WI38 (cell line): ENCODE measurements at regions not wholly inside any gene's neighbourhood (a gene's known extent, or its start where the extent isn't known, plus 50 kb on each side); places are given as distances from the start of the nearest gene placed in this dataset.

ENCODE experiments used
- H3K4me3 ChIP-seq: 2 replicates; pipeline ENCODE4 v1.5.1; 2011; ENCODE audit warnings: low read depth, mild to moderate bottlenecking, control low read depth, low read length
- TF ChIP-seq, protein P1 (sequence below): IDR thresholded peaks from 2 replicates; pipeline ENCODE4 v1.5.1; 2012; ENCODE audit warnings: low read depth, mild to moderate bottlenecking, control low read depth, low read length

GRCh38 chrX:63434206-63434605 lies 83.1 kb upstream of the SPIN4 start:
- no peak overlapping the region for H3K4me3 ChIP-seq
- TF ChIP-seq, protein P1, sequence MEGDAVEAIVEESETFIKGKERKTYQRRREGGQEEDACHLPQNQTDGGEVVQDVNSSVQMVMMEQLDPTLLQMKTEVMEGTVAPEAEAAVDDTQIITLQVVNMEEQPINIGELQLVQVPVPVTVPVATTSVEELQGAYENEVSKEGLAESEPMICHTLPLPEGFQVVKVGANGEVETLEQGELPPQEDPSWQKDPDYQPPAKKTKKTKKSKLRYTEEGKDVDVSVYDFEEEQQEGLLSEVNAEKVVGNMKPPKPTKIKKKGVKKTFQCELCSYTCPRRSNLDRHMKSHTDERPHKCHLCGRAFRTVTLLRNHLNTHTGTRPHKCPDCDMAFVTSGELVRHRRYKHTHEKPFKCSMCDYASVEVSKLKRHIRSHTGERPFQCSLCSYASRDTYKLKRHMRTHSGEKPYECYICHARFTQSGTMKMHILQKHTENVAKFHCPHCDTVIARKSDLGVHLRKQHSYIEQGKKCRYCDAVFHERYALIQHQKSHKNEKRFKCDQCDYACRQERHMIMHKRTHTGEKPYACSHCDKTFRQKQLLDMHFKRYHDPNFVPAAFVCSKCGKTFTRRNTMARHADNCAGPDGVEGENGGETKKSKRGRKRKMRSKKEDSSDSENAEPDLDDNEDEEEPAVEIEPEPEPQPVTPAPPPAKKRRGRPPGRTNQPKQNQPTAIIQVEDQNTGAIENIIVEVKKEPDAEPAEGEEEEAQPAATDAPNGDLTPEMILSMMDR: no peak

GRCh38 chrX:63430026-63430425 lies 78.9 kb upstream of the SPIN4 start:
- TF ChIP-seq, protein P1: no peak

GRCh38 chrX:63428348-63428747 lies 77.2 kb upstream of the SPIN4 start:
- no peak overlapping the region for H3K4me3 ChIP-seq
- TF ChIP-seq, protein P1: no peak

More at GRCh38 chrX:63430026-63430425, 78.9 kb upstream of the SPIN4 start:
- no peak overlapping the region for H3K4me3 ChIP-seq

GRCh38 chrX:63426519-63426918 lies 75.4 kb upstream of the SPIN4 start:
- no peak overlapping the region for H3K4me3 ChIP-seq
- TF ChIP-seq, protein P1: no peak

DNA sequence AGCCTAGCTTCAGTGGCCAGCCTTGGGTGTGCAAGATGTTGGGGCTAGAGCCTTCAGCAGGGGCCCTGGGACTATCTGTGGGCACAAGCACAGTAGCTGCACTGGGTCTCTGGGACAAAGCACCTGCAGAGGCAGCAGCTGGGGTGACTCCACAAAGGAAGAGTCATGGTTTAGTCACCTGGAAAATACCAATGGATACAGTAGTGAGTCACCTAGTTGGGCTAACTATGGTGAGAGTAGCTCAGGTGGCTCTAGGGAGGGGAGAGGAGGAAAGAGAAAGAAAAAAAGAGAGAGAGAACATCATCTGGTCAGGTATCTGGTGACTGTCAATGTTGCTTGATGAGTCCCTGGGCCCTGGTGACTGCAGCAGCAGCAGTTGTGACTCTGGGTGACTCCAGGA lies 72.9 kb upstream of the SPIN4 start:
- H3K4me3 ChIP-seq: no peak overlapping the region
- TF ChIP-seq, protein P1: no peak

DNA sequence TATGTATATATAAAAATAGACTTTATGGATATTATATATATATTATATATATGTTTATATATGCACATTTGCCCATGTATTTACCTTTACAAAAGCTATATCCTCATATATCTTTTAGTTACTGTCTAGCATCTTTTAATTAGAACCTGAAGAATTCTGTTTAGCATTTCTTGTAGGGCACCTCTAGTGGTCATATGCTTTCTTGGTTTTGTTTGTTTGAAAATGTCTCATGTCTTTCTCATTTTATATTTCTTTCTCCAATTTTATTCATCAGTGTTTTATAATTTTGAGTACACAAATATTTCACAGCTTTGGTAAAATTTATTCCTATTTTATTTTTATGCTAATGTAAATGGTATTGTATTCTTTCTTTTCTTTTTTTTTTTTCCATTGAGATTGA lies 70.3 kb upstream of the SPIN4 start:
- TF ChIP-seq, protein P1: no peak
- H3K4me3 ChIP-seq: no peak overlapping the region

GRCh38 chrX:63418211-63418610 lies 67.1 kb upstream of the SPIN4 start:
- no peak overlapping the region for H3K4me3 ChIP-seq
- TF ChIP-seq, protein P1: no peak
